Fibroblast of skin of back (primary cell): ENCODE measurements at regions not wholly inside any gene's neighbourhood (a gene's known extent, or its start where the extent isn't known, plus 50 kb on each side); places are given as distances from the start of the nearest gene placed in this dataset.
"Not testable (repeated sequence)": the region's sequence is repeated elsewhere in the genome, so short reads cannot be mapped to it uniquely, and the experiment has no call there.

ENCODE experiments used
- DNase-seq: peaks from one replicate; pipeline ENCODE4 v3.0.0-alpha.2; 2013

DNA sequence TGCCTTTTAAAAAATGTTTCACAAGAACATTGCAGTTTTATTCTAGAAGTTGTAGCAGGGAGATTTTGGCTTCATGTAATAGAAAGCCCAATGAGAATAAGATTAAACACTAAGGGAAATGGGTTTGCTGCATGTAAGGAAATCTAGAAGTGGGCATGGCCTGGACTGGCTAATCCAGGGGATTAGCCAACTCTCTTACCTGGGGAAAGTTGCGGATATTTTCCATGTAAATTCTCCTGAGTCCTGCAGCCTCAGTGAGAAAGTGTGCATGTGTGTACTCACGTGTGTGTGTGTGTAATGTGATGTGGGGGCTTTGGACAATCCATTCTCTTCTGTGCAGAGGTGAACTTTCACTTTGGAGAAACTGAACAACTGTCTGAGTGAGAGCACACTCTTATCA is 775.1 kb upstream of the TPTE start:
- not testable (repeated sequence) for DNase-seq

DNA sequence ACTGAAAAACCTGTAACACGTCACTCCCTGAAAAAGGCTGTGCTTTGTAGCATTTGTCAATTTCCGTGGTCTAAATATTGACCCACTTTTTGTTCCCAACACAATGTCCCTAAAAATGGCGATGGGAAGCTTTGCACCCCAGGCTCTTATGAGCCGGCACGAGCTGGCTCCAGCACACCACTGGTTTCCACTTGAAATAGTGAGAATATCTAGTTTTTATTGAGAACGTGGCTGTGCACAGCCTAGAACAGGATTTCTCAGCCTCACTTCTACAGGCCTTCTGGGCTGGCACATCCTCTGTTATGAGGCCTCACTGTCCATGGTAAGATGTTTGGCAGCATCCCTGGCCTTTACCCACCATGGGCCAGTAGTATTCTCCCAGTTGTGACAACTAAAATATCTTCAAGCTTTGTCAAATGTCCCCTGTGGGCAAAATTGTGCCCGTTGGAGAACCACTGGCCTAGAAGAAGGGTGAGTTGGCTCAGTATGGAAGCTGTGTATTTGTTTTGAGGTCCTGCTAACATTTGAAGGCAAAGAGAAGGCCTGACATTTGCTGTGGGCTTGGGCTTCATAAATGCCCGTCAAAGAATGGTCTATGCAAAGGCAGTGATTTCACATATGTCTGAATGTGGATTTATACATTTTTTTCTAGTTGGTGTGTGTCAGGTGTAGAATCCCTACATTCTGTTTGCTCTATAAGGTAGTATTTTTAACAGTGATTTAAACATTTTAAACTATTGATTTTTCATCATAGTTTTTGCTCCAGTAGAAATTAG is 774.4 kb upstream of the TPTE start:
- DNase-seq = not testable (repeated sequence)

DNA sequence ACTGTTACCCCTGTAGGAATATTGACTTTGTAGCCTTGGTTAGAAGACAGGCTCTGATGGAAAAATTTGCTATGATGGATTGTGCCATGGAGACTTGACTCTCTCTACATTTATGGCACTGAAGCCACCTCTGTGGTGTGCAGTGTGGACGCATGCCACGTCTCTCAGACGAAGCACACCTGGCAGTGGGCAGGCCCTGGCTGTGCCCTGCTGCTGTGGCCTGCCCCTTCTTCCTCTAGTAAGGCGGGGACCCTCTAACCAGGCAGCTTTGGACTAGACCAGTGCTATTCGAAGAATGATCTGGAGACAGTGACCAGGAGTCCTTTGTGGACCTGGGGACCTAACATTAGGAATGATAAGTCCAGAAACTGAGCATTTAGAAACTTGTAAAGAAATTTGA is 773.5 kb upstream of the TPTE start:
- not testable (repeated sequence) for DNase-seq

DNA sequence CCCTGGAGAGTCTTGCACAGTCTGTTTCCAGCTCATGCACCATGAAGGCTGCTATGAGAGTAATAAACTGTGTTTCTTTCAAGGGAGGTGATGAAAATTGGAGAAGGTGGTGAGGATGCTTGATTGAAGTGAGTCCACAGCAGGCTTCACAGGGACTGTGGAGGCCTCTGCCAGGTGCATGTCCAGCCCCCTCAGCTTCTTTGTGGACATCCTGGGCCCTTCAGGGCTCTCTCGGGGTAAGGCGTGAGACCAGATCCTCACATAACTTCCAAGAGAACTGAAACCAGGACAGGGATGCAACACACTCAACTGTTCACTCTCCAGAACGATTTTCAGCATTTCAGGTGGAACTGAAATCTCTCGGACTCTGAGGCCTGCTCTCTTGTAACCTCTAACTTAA is 772.9 kb upstream of the TPTE start:
- not testable (repeated sequence) for DNase-seq

DNA sequence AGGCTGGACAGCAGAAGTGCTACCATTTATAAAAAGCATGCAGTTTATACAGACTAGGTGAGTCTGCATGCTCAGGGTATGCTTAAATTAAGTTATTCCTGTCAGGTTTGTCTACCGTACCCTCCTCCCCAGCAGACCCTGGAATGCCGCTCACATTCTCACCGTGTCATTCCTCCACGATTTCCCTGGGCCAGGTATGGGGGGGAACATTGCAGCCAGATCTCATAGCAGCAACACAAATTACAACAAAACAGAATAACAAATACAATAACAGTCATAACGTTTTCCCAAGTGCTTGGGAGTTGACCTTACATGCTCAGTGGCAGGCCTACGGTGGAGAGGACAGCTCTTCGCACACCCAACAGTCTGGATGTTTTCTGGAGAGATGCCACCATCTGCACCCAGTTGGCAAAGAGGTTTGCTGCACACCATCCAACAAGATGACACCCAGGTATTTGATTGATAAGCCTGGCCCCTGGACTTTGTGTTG is 771.6 kb upstream of the TPTE start:
- DNase-seq = not testable (repeated sequence)

DNA sequence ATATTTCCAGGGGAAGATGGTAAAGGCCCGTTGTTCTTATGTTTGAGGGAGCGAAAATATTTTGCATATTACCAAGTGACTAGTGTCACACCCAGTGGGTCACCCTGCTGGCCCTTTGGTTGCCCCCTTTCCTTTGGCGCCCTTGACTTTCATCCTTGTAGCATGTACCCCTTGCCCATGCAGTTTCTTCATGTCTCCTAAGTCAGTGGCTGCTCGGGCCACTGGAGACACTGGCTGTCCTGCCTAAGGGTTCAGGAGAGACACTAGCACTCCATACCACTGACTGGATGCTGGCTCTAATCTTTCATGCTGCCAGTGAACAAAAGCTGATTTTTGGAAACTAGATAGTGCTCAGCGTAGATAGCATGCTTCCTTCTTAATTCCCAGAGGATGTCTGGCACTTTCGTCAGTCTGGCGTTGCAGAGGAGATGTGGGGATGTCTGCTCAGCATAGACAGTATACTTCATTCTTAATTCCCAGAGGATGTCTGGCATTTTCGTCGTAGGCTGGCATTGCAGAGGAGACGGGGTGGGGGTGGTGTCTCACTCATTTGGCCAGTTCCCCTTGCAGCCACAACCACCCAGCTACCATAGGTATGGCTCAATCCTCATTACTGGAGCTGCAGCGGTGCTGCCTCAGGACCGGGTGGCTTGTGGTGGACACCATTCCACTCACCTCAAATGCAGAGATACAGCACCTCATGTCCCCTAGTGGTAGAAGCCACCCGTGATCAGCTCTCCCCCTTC is 770.9 kb upstream of the TPTE start:
- DNase-seq = peak; percentile 9

DNA sequence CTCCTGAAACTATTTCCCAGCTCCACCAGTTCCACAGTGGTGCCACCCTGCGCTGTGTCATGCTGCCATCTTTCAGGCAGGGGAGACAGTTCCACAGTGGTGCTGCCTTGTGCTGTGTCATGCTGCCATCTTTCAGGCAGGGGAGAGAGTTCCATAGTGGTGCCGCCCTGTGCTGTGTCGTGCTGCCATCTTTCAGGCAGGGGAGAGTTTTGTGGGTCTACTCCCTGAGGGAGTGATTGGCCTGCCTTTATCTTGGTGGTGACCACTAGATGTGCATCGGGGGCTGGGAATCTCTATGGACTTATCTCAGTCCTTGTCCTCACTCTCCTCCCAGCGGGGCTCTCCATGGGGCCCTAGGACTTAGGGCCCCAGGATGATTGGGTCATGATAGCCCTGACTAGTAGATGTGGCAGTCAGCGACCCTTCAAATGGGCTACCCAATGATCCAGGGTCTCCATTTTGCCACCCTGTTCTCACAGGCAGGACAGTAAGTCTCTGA is 770.2 kb upstream of the TPTE start:
- DNase-seq = not testable (repeated sequence)

DNA sequence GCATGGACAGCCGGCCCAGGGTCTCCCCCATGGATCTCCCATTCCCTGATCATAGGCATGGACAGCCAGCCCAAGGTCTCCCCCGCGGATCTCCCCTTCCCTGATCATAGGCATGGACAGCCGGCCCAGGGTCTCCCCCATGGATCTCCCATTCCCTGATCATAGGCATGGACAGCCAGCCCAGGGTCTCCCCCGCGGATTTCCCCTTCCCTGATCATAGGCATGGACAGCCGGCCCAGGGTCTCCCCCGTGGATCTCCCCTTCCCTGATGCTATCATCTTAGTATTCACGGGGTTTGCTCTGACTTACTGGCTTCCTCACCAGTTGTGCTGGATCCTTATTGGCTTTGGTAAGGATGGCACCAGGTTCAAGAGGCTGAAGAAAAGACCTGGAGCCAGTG is 769.4 kb upstream of the TPTE start:
- DNase-seq = not testable (repeated sequence)

DNA sequence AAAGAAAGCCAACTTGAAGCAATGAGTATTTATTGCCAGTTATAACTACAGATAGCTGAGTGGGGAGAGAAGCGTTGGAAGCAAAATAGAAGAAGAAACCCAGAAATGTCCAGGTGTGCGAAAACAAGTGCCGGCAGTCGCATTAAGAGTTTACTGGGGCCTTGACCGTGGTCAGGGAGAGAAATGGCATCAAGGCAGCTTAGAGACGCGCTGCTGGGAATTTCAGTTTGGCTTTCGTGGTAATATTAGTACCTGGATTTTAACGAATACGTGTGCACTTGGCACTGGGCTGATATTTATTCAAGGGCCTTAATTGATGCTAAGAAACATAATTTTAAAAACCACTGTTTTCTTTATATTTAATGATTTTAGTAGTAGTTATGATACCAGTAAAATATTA is 767.9 kb upstream of the TPTE start:
- DNase-seq = not testable (repeated sequence)

DNA sequence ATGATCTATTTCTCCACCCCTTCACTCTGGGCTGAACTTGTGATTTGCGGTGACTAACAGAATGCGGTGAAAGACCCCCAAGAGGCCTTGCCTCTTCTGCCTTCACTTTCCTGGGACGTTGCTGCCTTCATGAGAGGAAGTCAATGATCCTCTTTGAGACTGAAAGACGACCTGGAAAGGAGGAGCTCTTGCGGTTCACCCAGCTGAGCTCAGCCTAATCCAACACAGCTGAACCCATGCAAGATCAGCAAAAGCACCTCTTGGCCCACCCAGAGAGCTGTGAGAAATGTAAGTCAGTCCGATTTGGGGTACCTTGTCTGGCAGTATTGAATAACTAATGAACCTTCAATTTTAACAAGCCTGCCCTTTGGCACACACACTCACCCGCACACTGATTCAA is 767.4 kb upstream of the TPTE start:
- no peak for DNase-seq

DNA sequence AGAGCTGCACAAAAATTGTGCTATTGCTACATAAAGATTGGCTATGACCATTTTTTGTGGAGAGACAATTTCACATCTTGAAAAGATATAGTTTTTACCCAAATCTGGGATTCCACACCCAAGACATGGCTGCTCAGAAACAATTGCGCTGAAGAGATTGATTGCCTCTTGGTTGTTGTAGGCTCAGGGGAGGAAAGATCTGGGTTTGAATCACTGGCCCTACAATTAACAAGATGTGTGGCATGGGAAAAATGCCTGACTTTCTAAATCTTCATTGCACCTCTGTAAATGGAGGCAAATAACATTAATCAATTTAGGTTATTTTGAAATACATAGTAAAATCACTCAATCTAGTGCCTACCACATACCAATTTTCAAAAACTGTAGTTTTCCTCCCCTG is 766.9 kb upstream of the TPTE start:
- not testable (repeated sequence) for DNase-seq

DNA sequence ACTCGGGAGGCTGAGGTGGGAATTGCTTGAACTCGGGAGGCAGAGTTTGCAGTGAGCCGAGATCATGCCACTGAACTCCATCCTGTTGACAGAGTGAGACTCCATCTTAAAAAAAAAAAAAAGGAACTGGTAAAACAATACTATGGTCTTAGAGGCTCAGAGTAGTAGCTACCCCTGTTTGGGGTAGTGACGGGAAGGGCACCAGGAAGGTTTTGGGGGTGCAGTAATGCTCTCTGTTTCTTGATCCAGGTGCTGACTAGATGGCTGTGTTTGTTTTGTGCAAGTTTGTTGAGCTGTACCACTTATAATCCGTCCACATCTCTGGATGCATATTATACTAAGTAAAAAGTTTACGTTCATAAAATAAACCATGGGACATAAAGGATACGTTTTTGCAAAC is 765.8 kb upstream of the TPTE start:
- DNase-seq = no peak

DNA sequence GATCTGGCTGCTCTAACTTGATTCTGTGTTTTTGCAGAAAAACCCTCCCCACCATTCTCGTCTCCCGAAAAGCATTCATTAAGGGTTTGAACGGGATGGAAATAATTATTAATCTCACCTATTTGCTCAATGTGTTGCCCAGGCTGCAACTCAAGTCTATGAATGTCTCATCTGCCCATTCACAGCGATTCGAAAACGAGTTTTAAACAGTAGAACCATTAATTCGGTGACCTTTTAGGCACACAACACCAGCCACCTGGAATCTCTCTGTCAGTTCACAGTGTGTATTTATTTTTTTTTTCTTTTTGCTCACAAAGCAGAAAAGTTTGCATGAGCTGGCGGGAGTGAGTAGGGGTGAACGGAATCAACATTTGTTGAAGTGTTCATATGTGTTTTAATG is 764.7 kb upstream of the TPTE start:
- DNase-seq = no peak

DNA sequence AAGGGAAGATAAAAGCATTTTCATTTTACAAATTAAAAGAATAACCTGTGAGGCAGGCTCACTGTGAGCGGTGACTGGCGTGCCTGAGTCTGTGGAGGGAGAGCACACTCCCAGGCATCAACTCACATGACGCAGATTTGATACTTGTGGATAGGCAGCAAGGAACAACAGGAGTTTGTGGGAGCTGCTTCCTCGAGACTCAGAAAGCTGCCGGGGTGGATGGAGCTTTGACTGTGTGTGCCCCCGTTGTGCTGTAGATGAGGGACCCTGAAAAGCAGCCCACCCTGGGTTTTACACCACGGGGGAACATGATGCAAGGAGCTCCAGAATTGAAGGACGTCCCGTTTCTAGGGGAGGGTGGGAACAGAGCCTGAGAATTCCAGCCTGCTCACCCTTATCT is 764.3 kb upstream of the TPTE start:
- DNase-seq = not testable (repeated sequence)

DNA sequence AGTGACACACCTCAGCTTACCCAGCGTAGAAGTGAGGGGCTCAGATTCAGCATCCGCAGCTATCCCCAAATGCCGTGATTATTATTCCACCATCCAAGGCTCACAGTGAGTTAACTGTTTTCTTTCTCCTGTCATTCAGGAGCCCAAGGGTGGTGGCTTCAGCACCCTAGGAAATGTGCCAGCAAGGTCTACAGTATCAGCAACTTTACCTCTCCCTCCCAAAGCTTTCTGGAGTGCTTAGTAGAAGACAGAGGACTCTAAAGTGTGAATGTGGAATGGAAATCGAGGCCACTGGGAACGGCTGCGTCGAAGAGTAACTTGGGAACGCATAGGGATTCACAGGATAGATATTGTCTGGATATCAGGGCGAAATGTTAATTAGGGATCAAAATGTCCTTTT is 763.8 kb upstream of the TPTE start:
- not testable (repeated sequence) for DNase-seq

DNA sequence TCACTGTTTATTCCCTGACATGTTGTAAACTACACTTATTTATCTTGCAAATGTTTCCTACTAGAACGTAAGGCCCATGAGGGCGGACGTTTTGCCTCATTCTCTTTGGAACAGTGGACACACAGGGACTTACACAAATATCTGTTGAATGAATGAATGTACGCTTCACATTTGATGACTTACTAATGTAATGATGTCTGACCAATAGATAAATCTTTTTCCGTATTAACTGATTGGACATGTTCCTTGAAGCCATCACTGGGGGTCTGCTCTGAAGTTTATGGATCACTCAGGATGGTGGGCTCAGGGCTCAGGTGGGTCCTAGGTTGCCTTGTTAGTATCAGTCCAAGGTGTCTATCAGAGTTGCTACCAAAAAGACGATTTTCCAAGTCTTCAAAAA is 763.2 kb upstream of the TPTE start:
- DNase-seq = no peak

DNA sequence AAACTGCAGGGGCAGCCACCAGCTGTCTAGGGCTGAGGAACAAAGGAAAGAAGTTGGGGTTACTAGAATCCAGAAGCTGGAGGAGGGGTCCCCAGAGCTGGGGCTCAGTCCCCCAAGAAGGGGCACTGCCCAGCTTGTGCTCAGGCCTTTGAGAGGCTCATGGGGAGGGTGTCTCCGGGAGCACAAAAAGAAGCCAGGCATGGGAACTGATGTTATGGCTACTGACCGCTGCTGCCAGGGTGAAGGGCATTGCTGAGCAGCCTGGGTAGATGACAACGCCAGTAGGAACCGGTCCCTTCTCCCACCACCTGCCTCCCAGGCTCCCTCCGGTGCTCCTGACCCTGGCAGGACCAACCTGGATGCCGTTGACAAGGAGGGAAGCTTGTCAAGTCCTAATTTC is 762.5 kb upstream of the TPTE start:
- no peak for DNase-seq

DNA sequence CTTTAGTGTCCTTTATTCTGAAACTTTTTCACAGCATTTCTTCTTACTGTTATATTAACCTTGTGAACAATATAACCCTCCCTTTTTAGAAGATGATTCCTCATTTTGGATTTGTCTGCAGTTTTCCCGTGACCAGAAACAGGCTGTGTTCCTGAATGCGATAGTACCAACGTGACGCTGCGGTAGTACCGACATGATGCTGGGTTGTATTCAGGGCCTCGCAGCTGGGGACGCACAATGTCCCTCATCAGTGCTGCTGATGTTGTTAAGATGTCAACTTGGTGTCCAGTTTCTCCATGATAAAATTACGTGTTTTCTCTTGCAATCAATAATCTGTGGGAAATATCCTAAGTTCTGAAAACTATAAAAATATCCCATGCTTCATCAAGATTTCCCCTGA is 761.4 kb upstream of the TPTE start:
- no peak for DNase-seq

DNA sequence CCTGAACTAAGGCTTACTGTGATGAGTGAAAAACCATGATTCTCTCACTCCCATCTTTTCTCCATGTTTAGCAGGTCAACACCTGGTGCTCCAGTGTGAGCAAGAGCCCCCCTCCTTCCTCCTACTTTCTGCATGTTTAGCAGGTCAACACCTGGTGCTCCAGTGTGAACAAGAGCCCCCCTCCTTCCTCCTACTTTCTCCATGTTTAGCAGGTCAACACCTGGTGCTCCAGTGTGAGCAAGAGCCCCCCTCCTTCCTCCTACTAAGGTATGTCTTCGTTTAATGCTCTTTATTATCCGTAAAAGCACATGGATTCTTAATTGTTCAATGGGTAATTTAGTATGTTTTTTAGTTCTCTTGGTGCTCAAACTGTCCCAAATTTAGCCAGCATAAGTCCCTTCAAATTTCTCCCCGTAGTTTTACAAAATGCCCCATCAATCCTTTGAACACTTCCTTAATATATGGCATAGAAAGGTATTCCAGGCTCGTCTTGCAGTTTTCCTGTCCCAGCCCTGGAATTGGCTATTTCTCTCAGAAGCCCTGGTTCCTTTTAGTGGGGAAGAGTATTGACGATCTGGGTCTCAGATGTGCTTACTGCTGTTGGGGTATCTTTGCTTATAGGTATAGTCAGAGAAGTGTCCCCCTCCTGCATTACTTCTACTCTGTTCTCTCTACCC is 760.8 kb upstream of the TPTE start:
- DNase-seq = no peak

DNA sequence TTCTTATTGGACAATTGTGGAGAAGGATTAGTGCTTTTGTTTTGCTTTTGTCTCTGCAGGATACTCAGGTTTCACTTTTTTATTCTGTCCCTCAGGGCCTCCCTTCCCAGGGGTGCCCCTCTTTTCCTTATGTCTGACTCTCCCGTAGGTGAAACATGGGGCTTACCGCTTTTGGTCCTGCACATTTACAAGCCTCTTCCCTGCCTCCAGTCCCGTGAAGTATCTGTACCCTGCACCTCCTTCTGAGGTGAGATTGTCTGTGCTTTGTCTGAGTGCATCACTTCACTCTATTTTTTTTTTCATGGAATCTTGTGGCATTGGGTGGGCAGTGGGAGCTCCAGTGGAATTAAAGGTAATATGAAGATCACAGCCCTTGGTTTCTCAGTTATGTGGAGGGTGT is 758.1 kb upstream of the TPTE start:
- no peak for DNase-seq

DNA sequence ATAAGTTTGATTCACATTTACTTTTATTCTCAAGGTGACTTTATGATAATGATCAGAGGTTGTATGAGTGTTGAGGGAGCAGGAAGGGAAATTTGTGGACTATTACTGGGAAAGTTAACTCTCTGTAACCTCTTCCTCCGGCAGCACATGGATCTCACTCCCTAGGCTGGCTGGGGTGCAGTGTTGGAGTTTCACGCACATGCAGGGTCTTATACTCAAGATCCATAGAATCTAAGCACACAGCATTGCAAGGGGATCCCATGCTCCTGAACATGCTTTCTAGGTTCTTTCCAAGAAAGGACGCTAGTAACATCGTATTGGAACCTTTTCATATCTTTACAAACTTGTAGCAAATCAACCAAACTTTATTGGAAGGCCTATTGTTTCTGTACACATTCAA is 757.6 kb upstream of the TPTE start:
- DNase-seq = no peak

DNA sequence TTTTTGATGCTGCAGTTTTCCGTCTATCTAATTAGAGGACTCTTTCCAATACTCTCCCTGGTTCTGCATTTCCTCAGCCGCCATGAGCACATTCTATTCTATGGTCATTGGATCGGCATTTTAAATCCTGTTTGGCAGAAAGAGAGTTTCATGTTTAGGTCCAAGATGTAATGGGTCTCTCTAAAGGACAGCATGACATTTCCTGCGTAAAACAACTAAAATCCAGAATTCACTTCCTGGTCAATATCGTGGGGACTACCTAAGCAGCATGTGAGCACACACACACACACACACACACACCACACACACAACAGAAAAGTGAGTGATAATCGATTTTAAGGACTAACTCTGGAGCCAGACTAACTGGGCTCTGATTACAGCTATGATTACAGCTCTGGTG is 757.1 kb upstream of the TPTE start:
- DNase-seq = not testable (repeated sequence)

DNA sequence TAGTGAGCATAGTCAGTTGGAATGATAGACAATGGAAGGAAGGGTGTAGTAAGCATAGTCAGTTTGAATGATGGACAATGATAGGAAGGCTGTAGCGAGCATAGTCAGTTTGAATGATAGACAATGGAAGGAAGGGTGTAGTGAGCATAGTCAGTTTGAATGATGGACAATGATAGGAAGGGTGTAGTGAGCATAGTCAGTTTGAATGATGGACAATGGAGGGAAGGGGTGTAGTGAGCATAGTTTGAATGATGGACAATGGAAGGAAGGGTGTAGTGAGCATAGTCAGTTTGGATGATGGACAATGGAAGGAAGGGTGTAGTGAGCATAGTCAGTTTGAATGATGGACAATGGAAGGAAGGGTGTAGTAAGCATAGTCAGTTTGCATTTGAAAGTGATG is 755.8 kb upstream of the TPTE start:
- not testable (repeated sequence) for DNase-seq
